ENCODE measurements at regions not wholly inside any gene's neighbourhood (a gene's known extent, or its start where the extent isn't known, plus 50 kb on each side); places are given as distances from the start of the nearest gene placed in this dataset.

DNA sequence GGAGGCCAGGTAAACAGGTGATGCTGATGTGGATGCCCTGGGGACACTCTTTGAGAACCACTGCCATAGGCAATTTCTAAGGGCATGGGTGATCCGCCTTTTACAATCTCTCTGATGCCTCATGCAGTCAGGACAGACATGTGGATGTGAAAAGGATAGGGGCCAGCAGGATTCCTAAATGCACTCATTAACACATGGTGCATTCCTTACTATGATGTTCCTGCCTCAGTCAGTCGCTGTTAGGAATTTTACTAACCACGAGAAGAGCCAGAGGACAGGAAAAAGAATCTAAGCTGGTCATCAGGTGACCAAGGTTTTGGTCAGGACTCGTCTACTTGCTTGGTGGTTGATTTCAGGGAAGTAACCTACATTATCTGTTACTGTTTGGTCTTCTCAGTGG is 191.0 kb downstream of the ARL4C start:
- peaks cover 0 to 5% of the 10 kb centered on the region in 2 donors for H3K27me3 ChIP-seq
- no peak overlapping the region for H3K4me3 ChIP-seq
- no peaks in the 10 kb centered on the region for H3K9me3 ChIP-seq
- no peak for DNase-seq
- no peaks in the 10 kb centered on the region for H3K36me3 ChIP-seq
- no peak overlapping the region for H3K27ac ChIP-seq
- H3K4me1 ChIP-seq = peaks cover 0 to 4% (median 0%) of the 10 kb centered on the region in 4 donors
- intact Hi-C loops (cut with DNase I; ENCODE audit: low total_unique reads) = no loop called here
- TF ChIP-seq, protein P1, sequence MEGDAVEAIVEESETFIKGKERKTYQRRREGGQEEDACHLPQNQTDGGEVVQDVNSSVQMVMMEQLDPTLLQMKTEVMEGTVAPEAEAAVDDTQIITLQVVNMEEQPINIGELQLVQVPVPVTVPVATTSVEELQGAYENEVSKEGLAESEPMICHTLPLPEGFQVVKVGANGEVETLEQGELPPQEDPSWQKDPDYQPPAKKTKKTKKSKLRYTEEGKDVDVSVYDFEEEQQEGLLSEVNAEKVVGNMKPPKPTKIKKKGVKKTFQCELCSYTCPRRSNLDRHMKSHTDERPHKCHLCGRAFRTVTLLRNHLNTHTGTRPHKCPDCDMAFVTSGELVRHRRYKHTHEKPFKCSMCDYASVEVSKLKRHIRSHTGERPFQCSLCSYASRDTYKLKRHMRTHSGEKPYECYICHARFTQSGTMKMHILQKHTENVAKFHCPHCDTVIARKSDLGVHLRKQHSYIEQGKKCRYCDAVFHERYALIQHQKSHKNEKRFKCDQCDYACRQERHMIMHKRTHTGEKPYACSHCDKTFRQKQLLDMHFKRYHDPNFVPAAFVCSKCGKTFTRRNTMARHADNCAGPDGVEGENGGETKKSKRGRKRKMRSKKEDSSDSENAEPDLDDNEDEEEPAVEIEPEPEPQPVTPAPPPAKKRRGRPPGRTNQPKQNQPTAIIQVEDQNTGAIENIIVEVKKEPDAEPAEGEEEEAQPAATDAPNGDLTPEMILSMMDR (IDR thresholded peaks at IDR 0.05) = no peak

DNA sequence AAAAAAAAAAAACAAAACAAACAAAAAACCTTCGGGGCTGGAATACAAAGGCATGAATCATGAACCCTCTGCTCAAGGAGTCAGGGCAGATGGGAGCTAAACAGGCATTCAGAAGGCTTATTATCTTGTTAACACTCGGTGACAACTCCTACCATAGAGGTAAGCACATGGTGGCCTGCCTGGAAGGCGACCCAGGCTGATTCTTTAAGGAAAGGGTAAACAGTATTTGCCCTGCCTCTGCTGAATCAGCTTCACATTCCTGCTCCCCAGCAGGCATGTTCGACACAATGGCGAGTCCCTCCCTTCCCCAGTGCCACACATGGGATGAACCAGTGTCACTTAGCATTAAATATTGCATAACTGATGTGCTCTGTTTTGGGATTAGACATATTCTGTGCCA is 191.9 kb downstream of the ARL4C start:
- no peak overlapping the region for H3K4me3 ChIP-seq
- H3K4me1 ChIP-seq = peaks cover 0 to 4% (median 0%) of the 10 kb centered on the region in 4 donors
- no peak for DNase-seq
- intact Hi-C loops (cut with DNase I; ENCODE audit: low total_unique reads) = no loop called here
- TF ChIP-seq, protein P1 (IDR thresholded peaks at IDR 0.05) = no peak
- H3K9me3 ChIP-seq = no peaks in the 10 kb centered on the region
- H3K27ac ChIP-seq = no peak overlapping the region
- no peaks in the 10 kb centered on the region for H3K36me3 ChIP-seq
- H3K27me3 ChIP-seq = peaks cover 0 to 5% of the 10 kb centered on the region in 2 donors

DNA sequence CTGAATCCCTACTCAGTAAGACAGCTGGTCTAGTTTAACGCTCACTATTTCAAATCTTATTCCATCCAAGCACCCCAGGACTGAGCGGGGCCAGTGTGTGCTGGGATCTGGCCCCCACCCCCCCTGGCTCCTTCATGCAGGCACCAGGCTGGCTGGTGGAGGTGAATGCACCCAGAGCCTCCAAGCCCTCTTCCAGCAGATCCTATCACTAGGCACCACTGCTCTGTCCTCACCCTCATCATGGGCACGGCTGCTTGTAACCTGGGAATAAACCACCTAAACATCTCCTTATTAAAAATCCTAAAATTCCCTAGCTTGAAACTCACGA is 194.3 kb downstream of the ARL4C start:
- TF ChIP-seq, protein P1 (IDR thresholded peaks at IDR 0.05) = no peak
- Histone ChIP-seq H3K27ac (no peak overlapping the region), H3K9me3 (no peaks in the 10 kb centered on the region), H3K27me3 (peaks cover 0 to 5% of the 10 kb centered on the region in 2 donors), H3K36me3 (no peaks in the 10 kb centered on the region), H3K4me3 (no peak overlapping the region), H3K4me1 (peaks cover 0 to 4% (median 0%) of the 10 kb centered on the region in 4 donors)
- no peak for DNase-seq
- intact Hi-C loops (cut with DNase I; ENCODE audit: low total_unique reads) = no loop called here

DNA sequence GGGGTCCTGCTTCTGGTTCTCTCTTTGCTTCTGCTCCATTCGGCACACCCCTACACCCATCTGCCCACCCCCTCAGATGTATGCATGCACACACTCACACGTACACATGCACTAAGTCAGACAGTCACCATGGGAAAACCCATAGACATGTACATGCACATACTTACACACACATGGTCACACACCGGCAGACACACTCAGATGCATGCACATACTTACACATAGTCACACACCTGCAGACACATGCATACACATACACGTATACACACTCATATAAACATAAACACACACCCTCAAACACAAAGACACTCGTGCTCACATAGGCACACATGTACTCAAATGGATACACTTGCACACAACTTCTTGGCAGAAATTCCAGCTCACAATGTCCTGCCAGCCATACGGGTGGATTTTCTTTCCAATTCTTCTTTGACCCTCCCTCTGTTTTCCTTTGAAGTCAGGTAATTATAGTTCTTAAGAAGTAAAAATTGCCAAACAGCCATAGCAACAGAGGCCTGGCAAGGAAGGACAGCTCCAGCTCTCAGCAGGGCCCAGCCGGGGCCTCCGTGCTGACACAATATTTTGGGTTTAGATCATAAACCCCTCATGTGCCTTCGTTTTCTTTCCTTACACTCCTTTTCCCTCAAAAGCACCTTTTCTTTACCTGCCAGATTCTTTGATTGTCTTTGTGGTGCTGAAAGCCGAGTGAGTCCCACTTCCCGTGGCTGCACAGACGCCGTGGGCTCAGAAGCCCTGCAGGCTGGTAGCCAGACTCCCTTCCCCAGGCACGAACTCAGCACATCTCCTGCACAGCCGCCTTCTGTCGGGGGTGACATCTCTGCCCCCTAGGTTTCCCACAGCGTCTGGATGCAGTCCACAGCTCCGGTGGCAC is 195.7 kb downstream of the ARL4C start:
- H3K27me3 ChIP-seq = peaks cover 0 to 5% of the 10 kb centered on the region in 2 donors
- H3K36me3 ChIP-seq = no peaks in the 10 kb centered on the region
- TF ChIP-seq, protein P1 (IDR thresholded peaks at IDR 0.05) = no peak
- H3K4me3 ChIP-seq = no peak overlapping the region
- no peak overlapping the region for H3K27ac ChIP-seq
- intact Hi-C loops (cut with DNase I; ENCODE audit: low total_unique reads) = no loop called here
- no peaks in the 10 kb centered on the region for H3K9me3 ChIP-seq
- no peak for DNase-seq
- peaks cover 0 to 4% (median 0%) of the 10 kb centered on the region in 4 donors for H3K4me1 ChIP-seq

DNA sequence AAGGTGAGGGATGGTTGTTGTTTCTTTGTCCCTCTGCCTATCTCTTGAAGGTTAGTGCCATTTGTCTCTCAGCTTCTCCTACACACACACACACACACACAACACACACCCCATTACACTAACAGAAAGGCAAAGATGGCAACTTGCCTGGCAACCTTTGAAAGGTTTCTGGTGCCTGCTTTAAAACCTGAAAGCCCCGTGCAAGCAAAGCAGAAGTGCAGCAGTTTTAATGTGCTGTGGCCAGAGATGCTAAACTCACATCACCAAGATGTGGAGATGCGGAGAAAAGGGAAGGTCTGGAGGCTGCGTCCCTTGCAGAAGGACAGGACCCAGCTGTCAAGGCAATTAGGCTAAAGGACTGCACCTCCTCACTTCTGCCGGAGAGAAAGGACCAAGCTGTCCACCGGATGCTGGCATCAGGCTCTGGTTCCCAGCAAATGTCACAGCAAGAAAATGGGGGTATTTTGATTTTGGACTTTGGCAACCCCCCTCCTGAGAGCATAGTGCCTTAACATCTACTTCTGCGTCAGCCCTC is 196.4 kb downstream of the ARL4C start:
- no peak overlapping the region for H3K4me3 ChIP-seq
- no peaks in the 10 kb centered on the region for H3K36me3 ChIP-seq
- H3K27ac ChIP-seq = no peak overlapping the region
- no peak for DNase-seq
- H3K4me1 ChIP-seq = peaks cover 0 to 4% (median 0%) of the 10 kb centered on the region in 4 donors
- intact Hi-C loops (cut with DNase I; ENCODE audit: low total_unique reads) = no loop called here
- peaks cover 0 to 5% of the 10 kb centered on the region in 2 donors for H3K27me3 ChIP-seq
- TF ChIP-seq, protein P1 (IDR thresholded peaks at IDR 0.05) = no peak
- H3K9me3 ChIP-seq = no peaks in the 10 kb centered on the region

Data from tibial artery (tissue), 4 donors.